Endothelial cell of umbilical vein (primary cell): ENCODE measurements at regions not wholly inside any gene's neighbourhood (a gene's known extent, or its start where the extent isn't known, plus 50 kb on each side); places are given as distances from the start of the nearest gene placed in this dataset.
"Not testable (repeated sequence)": the region's sequence is repeated elsewhere in the genome, so short reads cannot be mapped to it uniquely, and the experiment has no call there.

Experiments used
- BruUV-seq: library from RNA; stranded (reverse); fragments of 400-500 nt; replicated peaks from 2 replicates; lab custom pipeline; 2021; lab: Mats Ljungman, UMichigan
- CTCF ChIA-PET: fragments of 300-600, 350-600 bp; sonication (Branson Sonifier 250); formaldehyde crosslinking; loops from one replicate; lab custom pipeline; 2021; ENCODE audit warnings: antibody characterized with exemption, inconsistent platforms; lab: Charles Lee
- POLR2A ChIA-PET: fragments of 300-600, 350-600 bp; sonication (Branson Sonifier 250); formaldehyde crosslinking; loops from one replicate; lab custom pipeline; 2021; ENCODE audit warnings: antibody characterized with exemption, inconsistent platforms; lab: Charles Lee
- DNase-seq: peaks from one replicate; pipeline ENCODE4 v3.0.0-alpha.2; 2011; ENCODE audit warnings: low read depth, low spot score
- FAIRE-seq: peaks from 2 replicates; lab custom pipeline; 2011; peaks lifted over from hg19 to GRCh38; lab: Jason Lieb, UNC
- H2AFZ ChIP-seq: 2 replicates; pipeline ENCODE4 v1.6.0; 2012; ENCODE audit warnings: low read depth, low read length, control low read depth, inconsistent platforms
- H3K27ac ChIP-seq: 2 replicates; pipeline ENCODE4 v1.5.1; 2011; ENCODE audit warnings: low read depth, mild to moderate bottlenecking, control low read depth, low read length, moderate library complexity; ENCODE audit not compliant: insufficient read depth
- H3K27me3 ChIP-seq, 2 experiments: 2 replicates each; pipeline versions ENCODE4 v1.6.0 to v1.6.1; 2011; ENCODE audit warnings: low read length in 2 of 2, mixed read lengths in 1 of 2; ENCODE audit not compliant: control insufficient read depth in 2 of 2, insufficient read depth in 2 of 2
- H3K36me3 ChIP-seq, 2 experiments: 2 replicates in 1 of 2; 3 replicates in 1 of 2; pipeline ENCODE4 v1.5.1; 2011; ENCODE audit warnings: low read length in 2 of 2, mild to moderate bottlenecking in 1 of 2, moderate library complexity in 1 of 2; ENCODE audit not compliant: control insufficient read depth in 2 of 2, insufficient read depth in 2 of 2; ENCODE audit errors: extremely low read depth in 1 of 2
- H3K4me1 ChIP-seq: 3 replicates; pipeline ENCODE4 v1.5.1; 2011; ENCODE audit warnings: mild to moderate bottlenecking, low read length; ENCODE audit not compliant: control insufficient read depth, insufficient read depth; ENCODE audit errors: extremely low read depth
- H3K4me2 ChIP-seq: 2 replicates; pipeline ENCODE4 v1.6.1; 2011; ENCODE audit warnings: low read length, control low read depth, mixed read lengths; ENCODE audit not compliant: insufficient read depth
- H3K4me3 ChIP-seq, 3 experiments: fragments of 200-600 bp in 1 of 3; sonication (generic), shearing (Covaris generic) in 1 of 3; replicated peaks in 1 of 3; 2 replicates each; pipeline ENCODE4 v1.5.1; 2011 to 2016; ENCODE audit warnings: control low read depth in 3 of 3, low read length in 3 of 3, mild to moderate bottlenecking in 2 of 3, inconsistent platforms in 1 of 3, low read depth in 1 of 3, moderate library complexity in 1 of 3; ENCODE audit not compliant: insufficient read depth in 1 of 3
- H3K79me2 ChIP-seq: 2 replicates; pipeline ENCODE4 v1.6.0; 2012; ENCODE audit warnings: low read length, inconsistent platforms; ENCODE audit not compliant: control insufficient read depth, insufficient read depth
- H3K9ac ChIP-seq: replicated peaks from 2 replicates; pipeline ENCODE3; 2011; ENCODE audit warnings: low read length, control low read depth; ENCODE audit not compliant: insufficient read depth; ENCODE audit errors: extremely low read depth
- H3K9me1 ChIP-seq: replicated peaks from 3 replicates; pipeline ENCODE4 v1.6.0; 2011; ENCODE audit warnings: mild to moderate bottlenecking, low read length; ENCODE audit not compliant: control insufficient read depth, insufficient read depth; ENCODE audit errors: extremely low read depth
- H3K9me3 ChIP-seq: replicated peaks from 2 replicates; pipeline ENCODE4 v1.5.1; 2012; ENCODE audit warnings: low read length, inconsistent platforms; ENCODE audit not compliant: control insufficient read depth, insufficient read depth
- H4K20me1 ChIP-seq: replicated peaks from 2 replicates; pipeline ENCODE3; 2011; ENCODE audit warnings: mild to moderate bottlenecking, low read length; ENCODE audit not compliant: control insufficient read depth, insufficient read depth; ENCODE audit errors: extremely low read depth
- EZH2 ChIP-seq: IDR thresholded peaks from 2 replicates; pipeline ENCODE4 v1.6.1; 2012; ENCODE audit warnings: borderline replicate concordance, low read depth, mild to moderate bottlenecking, moderate library complexity, low read length, inconsistent platforms; ENCODE audit not compliant: severe bottlenecking
- FOS ChIP-seq: IDR thresholded peaks from 2 replicates; pipeline ENCODE4 v1.6.1; 2011; ENCODE audit warnings: mild to moderate bottlenecking, low read length, moderate library complexity, borderline replicate concordance; ENCODE audit not compliant: insufficient read depth
- GATA2 ChIP-seq: IDR thresholded peaks from 2 replicates; pipeline ENCODE4 v1.7.0; 2011; ENCODE audit warnings: low read depth, mild to moderate bottlenecking, moderate library complexity, mixed read lengths, low read length; ENCODE audit not compliant: insufficient read length, insufficient read depth
- JUN ChIP-seq: IDR thresholded peaks from 2 replicates; pipeline ENCODE4 v1.6.1; 2011; ENCODE audit warnings: borderline replicate concordance, low read depth; ENCODE audit not compliant: insufficient read length, insufficient read depth
- MYC ChIP-seq: IDR thresholded peaks from one replicate; pipeline ENCODE4 v1.6.1; 2011; ENCODE audit warnings: mild to moderate bottlenecking, low read depth, low read length
- POLR2A ChIP-seq: IDR thresholded peaks from 2 replicates; pipeline ENCODE4 v1.6.1; 2012; ENCODE audit warnings: low read depth, mild to moderate bottlenecking, control low read depth, low read length
- POLR2AphosphoS5 ChIP-seq: IDR thresholded peaks from 2 replicates; pipeline ENCODE4 v1.6.1; 2012; ENCODE audit warnings: low read depth, mild to moderate bottlenecking, control low read depth, low read length, moderate library complexity; ENCODE audit not compliant: insufficient read depth
- dilution Hi-C: fragments of 300-500 bp; cut with MboI; formaldehyde crosslinking; loops from one replicate; pipeline ENCODE4 v1.15.0; 2019; ENCODE audit warnings: low sequenced_read_pairs; ENCODE audit not compliant: extremely low pct_ligation_motif_present
- intact Hi-C: fragments of 100-400 bp; cut with micrococcal nuclease; formaldehyde crosslinking; loops from one replicate; pipeline ENCODE4 v1.10.0; 2022
- TF ChIP-seq, protein P1 (sequence below), 2 donors: IDR thresholded peaks; 1 replicate in 1 of 2; 2 replicates in 1 of 2; pipeline ENCODE4 v1.5.1; 2011; ENCODE audit warnings: low read length in 2 of 2, mild to moderate bottlenecking in 2 of 2, moderate library complexity in 2 of 2, control low read depth in 1 of 2, inconsistent platforms in 1 of 2, low read depth in 1 of 2; ENCODE audit not compliant: insufficient read depth in 1 of 2; ENCODE audit errors: extremely low read depth in 1 of 2
- TF ChIP-seq, protein P2 (sequence below): IDR thresholded peaks from 2 replicates; pipeline ENCODE4 v1.6.1; 2011; ENCODE audit not compliant: insufficient read depth, insufficient read length

GRCh38 chr2:65969161-65969560 is 465.8 kb upstream of the MEIS1 start:
- no peaks in the 10 kb centered on the region for H3K36me3 ChIP-seq
- H3K9ac ChIP-seq, result no peak overlapping the region
- H2AFZ ChIP-seq, result no peak overlapping the region
- H3K9me3 ChIP-seq, result no peaks in the 10 kb centered on the region
- ChIA-PET CTCF (no interaction called here), POLR2A (no interaction called here)
- dilution Hi-C loops (no loop called here), intact Hi-C loops (no loop called here)
- no peak overlapping the region for H3K27ac ChIP-seq
- H4K20me1 ChIP-seq, result no peaks in the 10 kb centered on the region
- no peak overlapping the region for H3K4me2 ChIP-seq
- H3K27me3 ChIP-seq, result no peaks in the 10 kb centered on the region
- no peaks in the 10 kb centered on the region for H3K79me2 ChIP-seq
- TF ChIP-seq POLR2A (no peak), POLR2AphosphoS5 (no peak), FOS (no peak), JUN (no peak), GATA2 (no peak), EZH2 (no peak), MYC (no peak)
- TF ChIP-seq, protein P1, sequence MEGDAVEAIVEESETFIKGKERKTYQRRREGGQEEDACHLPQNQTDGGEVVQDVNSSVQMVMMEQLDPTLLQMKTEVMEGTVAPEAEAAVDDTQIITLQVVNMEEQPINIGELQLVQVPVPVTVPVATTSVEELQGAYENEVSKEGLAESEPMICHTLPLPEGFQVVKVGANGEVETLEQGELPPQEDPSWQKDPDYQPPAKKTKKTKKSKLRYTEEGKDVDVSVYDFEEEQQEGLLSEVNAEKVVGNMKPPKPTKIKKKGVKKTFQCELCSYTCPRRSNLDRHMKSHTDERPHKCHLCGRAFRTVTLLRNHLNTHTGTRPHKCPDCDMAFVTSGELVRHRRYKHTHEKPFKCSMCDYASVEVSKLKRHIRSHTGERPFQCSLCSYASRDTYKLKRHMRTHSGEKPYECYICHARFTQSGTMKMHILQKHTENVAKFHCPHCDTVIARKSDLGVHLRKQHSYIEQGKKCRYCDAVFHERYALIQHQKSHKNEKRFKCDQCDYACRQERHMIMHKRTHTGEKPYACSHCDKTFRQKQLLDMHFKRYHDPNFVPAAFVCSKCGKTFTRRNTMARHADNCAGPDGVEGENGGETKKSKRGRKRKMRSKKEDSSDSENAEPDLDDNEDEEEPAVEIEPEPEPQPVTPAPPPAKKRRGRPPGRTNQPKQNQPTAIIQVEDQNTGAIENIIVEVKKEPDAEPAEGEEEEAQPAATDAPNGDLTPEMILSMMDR (IDR thresholded peaks at IDR 0.05; ENCODE audit: extremely low read depth in 1 of 2, insufficient read depth in 1 of 2, low read depth in 1 of 2, low read length in 2 of 2), result no peak
- TF ChIP-seq, protein P2, sequence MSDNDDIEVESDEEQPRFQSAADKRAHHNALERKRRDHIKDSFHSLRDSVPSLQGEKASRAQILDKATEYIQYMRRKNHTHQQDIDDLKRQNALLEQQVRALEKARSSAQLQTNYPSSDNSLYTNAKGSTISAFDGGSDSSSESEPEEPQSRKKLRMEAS, result no peak
- H3K4me1 ChIP-seq, result no peaks in the 10 kb centered on the region
- no peaks in the 10 kb centered on the region for H3K9me1 ChIP-seq
- H3K4me3 ChIP-seq, result no peak overlapping the region
- DNase-seq (no peak), FAIRE-seq (no peak)
- no TSS peak for BruUV-seq

DNA sequence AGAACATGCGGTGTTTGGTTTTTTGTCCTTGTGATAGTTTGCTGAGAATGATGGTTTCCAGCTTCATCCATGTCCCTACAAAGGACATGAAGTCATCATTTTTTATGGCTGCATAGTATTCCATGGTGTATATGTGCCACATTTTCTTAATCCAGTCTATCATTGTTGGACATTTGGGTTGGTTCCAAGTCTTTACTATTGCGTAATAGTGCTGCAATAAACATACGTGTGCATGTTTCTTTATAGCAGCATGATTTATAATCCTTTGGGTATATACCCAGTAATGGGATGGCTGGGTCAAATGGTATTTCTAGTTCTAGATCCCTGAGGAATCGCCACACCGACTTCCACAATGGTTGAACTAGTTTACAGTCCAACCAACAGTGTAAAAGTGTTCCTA is 471.6 kb upstream of the MEIS1 start:
- H3K9ac ChIP-seq, H3K4me1 ChIP-seq, CTCF ChIA-PET, H3K36me3 ChIP-seq, POLR2A ChIA-PET, H2AFZ ChIP-seq, H3K4me3 ChIP-seq, BruUV-seq, dilution Hi-C loops, H3K9me1 ChIP-seq, H3K4me2 ChIP-seq, FAIRE-seq, DNase-seq, intact Hi-C loops, H3K27me3 ChIP-seq, H3K27ac ChIP-seq, H3K79me2 ChIP-seq, H3K9me3 ChIP-seq, H4K20me1 ChIP-seq: not testable (repeated sequence)
